GM12892 (cell line): ENCODE measurements at regions not wholly inside any gene's neighbourhood (a gene's known extent, or its start where the extent isn't known, plus 50 kb on each side); places are given as distances from the start of the nearest gene placed in this dataset.

ENCODE experiments used
- POLR2A ChIP-seq: IDR thresholded peaks from 2 replicates; pipeline ENCODE4 v1.6.1; 2011; ENCODE audit warnings: low read depth, low read length, control low read depth
- POLR2AphosphoS5 ChIP-seq: IDR thresholded peaks from 2 replicates; pipeline ENCODE4 v1.6.1; 2011; ENCODE audit warnings: low read depth, low read length, control low read depth
- TAF1 ChIP-seq: IDR thresholded peaks from 2 replicates; pipeline ENCODE4 v1.6.1; 2011; ENCODE audit warnings: low read depth, mild to moderate bottlenecking, control low read depth, low read length, borderline replicate concordance

DNA sequence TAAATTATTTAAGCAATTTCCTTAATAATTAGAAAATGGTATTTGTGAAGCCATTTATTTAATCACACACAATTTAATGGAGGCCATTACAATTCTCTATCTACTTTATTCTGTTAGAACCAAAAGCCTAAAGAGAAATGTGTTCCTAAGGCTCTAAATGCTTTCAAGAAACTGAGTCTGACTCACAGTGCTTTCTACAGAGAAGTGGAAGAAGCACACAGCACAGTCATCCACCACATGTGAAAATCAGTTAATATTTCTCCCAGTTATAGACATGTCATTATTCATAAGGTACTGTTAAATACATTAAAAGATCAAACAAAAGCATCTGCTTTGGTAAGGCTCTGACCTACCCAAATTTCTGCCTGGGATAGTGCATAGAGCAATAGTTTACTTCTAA is 214.4 kb downstream of the ALDH8A1 start:
- TF ChIP-seq POLR2A (no peak), POLR2AphosphoS5 (no peak), TAF1 (no peak)
